Liver (tissue), 3 donors: ENCODE measurements at regions not wholly inside any gene's neighbourhood (a gene's known extent, or its start where the extent isn't known, plus 50 kb on each side); places are given as distances from the start of the nearest gene placed in this dataset.

Source experiments
- CTCF ChIP-seq: fragments of 150-350 bp; IDR thresholded peaks from 2 replicates; pipeline ENCODE4 v1.5.1; 2017; ENCODE audit warnings: improper control_type of control experiment, low read depth, low read length; ENCODE audit not compliant: missing input control
- GABPA ChIP-seq, 2 donors: IDR thresholded peaks in 1 of 2; conservative IDR thresholded peaks in 1 of 2; 2 replicates each; pipeline ENCODE4 v1.6.1; 2016; ENCODE audit warnings: antibody characterized with exemption in 2 of 2, mild to moderate bottlenecking in 1 of 2, moderate library complexity in 1 of 2
- RAD21 ChIP-seq, 2 donors: IDR thresholded peaks; 2 replicates each; pipeline ENCODE4 v1.6.1; 2016; ENCODE audit warnings: antibody characterized with exemption in 2 of 2, mild to moderate bottlenecking in 2 of 2
- TAF1 ChIP-seq: conservative IDR thresholded peaks from 2 replicates; pipeline ENCODE4 v1.6.1; 2016; ENCODE audit warnings: antibody characterized with exemption, mild to moderate bottlenecking
- donor health status: healthy.
- donor health status: healthy.

- TF ChIP-seq CTCF (no peak), TAF1 (no peak), RAD21 (IDR thresholded peaks at IDR 0.05) (no peak), GABPA (IDR thresholded peaks at IDR 0.05 in 1 of 2, conservative IDR thresholded peaks at IDR 0.05 in 1 of 2) (no peak)
Observed at GRCh38 chrX:45807572-45808425, 607.1 kb upstream of the DIPK2B start.
